K562 (cell line): ENCODE measurements at regions not wholly inside any gene's neighbourhood (a gene's known extent, or its start where the extent isn't known, plus 50 kb on each side); places are given as distances from the start of the nearest gene placed in this dataset.

ENCODE experiments used
- ATAC-seq: fragments of 200-7000 bp; cut with Tn5 transposase; 3 replicates; pipeline ENCODE4 v1.9.1; 2020; ENCODE audit warnings: moderate library complexity
- BruUV-seq: library from RNA; stranded (reverse); fragments of 400-500 nt; replicated peaks from 2 replicates; lab custom pipeline; 2021; lab: Mats Ljungman, UMichigan
- CTCF ChIA-PET: fragments of 300-600 bp; formaldehyde crosslinking; extraction: SDS; loops from one replicate; lab custom pipeline; 2021; ENCODE audit warnings: low intra/inter-chr PET ratio; lab: Yijun Ruan, JAX
- POLR2A ChIA-PET: fragments of 300-600, 350-650 bp; sonication (Branson Sonifier 250); formaldehyde crosslinking; extraction: SDS; loops from one replicate; lab custom pipeline; 2021; ENCODE audit warnings: antibody characterized with exemption, inconsistent platforms; lab: Yijun Ruan, JAX
- DNase-seq, 4 experiments: peaks; one replicate each; pipeline versions ENCODE4 v3.0.0 to v3.0.0-alpha.2; 2011 to 2018; ENCODE audit warnings: low spot score in 3 of 4, mixed read lengths in 3 of 4; ENCODE audit errors: extremely low read depth in 1 of 4
- FAIRE-seq: peaks from 2 replicates; lab custom pipeline; 2011; peaks lifted over from hg19 to GRCh38; lab: Jason Lieb, UNC
- H2AFZ ChIP-seq: 2 replicates; pipeline ENCODE4 v1.6.0; 2011; ENCODE audit warnings: low read depth, low read length, control low read depth, inconsistent platforms
- H3K27ac ChIP-seq: fragments of 200-600 bp; 3 replicates; pipeline ENCODE4 v1.8.0; 2011; ENCODE audit warnings: low read depth, mild to moderate bottlenecking, control low read depth, inconsistent platforms, low read length, moderate library complexity, mixed read lengths; ENCODE audit errors: extremely low read depth
- H3K27me3 ChIP-seq, 2 experiments: fragments of 300-600 bp in 1 of 2; 2 replicates in 1 of 2; 3 replicates in 1 of 2; pipeline versions ENCODE4 v1.6.0 to v1.8.0; 2011; ENCODE audit warnings: inconsistent platforms in 2 of 2, low read length in 2 of 2, mild to moderate bottlenecking in 1 of 2, mixed read lengths in 1 of 2, moderate library complexity in 1 of 2; ENCODE audit not compliant: control insufficient read depth in 2 of 2, insufficient read depth in 2 of 2
- H3K36me3 ChIP-seq: fragments of 300-600 bp; 3 replicates; pipeline ENCODE4 v1.8.0; 2011; ENCODE audit warnings: mild to moderate bottlenecking, low read length, inconsistent platforms; ENCODE audit not compliant: control insufficient read depth, insufficient read depth
- H3K4me1 ChIP-seq, 2 experiments: fragments of 200-600 bp in 1 of 2; replicated peaks in 1 of 2; 2 replicates in 1 of 2; 3 replicates in 1 of 2; pipeline versions ENCODE4 v1.5.1 to v1.8.0; 2011; ENCODE audit warnings: inconsistent platforms in 2 of 2, low read length in 2 of 2, mild to moderate bottlenecking in 1 of 2, mixed read lengths in 1 of 2, moderate library complexity in 1 of 2; ENCODE audit not compliant: control insufficient read depth in 2 of 2, insufficient read depth in 2 of 2
- H3K4me2 ChIP-seq: 2 replicates; pipeline ENCODE4 v1.6.1; 2011; ENCODE audit warnings: low read length, control low read depth, inconsistent platforms, mixed read lengths; ENCODE audit not compliant: insufficient read depth
- H3K4me3 ChIP-seq: fragments of 200-600 bp; sonication (generic), shearing (Covaris generic); 2 replicates; pipeline ENCODE4 v1.5.1; 2016; ENCODE audit warnings: control low read depth, inconsistent platforms
- H3K79me2 ChIP-seq: fragments of 200-600 bp; 3 replicates; pipeline ENCODE4 v1.8.0; 2011; ENCODE audit warnings: low read length, inconsistent platforms; ENCODE audit not compliant: control insufficient read depth, insufficient read depth
- H3K9ac ChIP-seq, 2 experiments: 2 replicates each; pipeline versions ENCODE4 v1.6.0 to v1.6.1; 2011; ENCODE audit warnings: low read depth in 2 of 2, low read length in 2 of 2, control low read depth in 1 of 2, inconsistent platforms in 1 of 2, mild to moderate bottlenecking in 1 of 2, mixed read lengths in 1 of 2; ENCODE audit not compliant: insufficient read depth in 1 of 2
- H3K9me1 ChIP-seq: one replicate; pipeline ENCODE4 v1.6.0; 2011; ENCODE audit warnings: inconsistent platforms, mild to moderate bottlenecking, low read length, moderate library complexity; ENCODE audit not compliant: control insufficient read depth, insufficient read depth
- H3K9me3 ChIP-seq: replicated peaks from 2 replicates; pipeline ENCODE4 v1.5.1; 2011; ENCODE audit warnings: low read depth, low read length, inconsistent platforms; ENCODE audit not compliant: control insufficient read depth, insufficient read depth
- H4K20me1 ChIP-seq: replicated peaks from 2 replicates; pipeline ENCODE4 v1.6.1; 2011; ENCODE audit warnings: low read length, inconsistent platforms, mixed read lengths; ENCODE audit not compliant: control insufficient read depth, insufficient read depth
- ATF4 ChIP-seq: fragments of 450-650 bp; formaldehyde crosslinking; IDR thresholded peaks from 2 replicates; pipeline ENCODE4 v1.4.0; 2022; ENCODE audit warnings: mild to moderate bottlenecking, moderate library complexity
- COPS2 ChIP-seq: fragments of 450-650 bp; conservative IDR thresholded peaks from 2 replicates; pipeline ENCODE4 v1.6.1; 2016; ENCODE audit warnings: mild to moderate bottlenecking, moderate library complexity
- FOXM1 ChIP-seq, 2 experiments: fragments of 450-650 bp in 1 of 2; sonication (generic) in 1 of 2; formaldehyde crosslinking in 1 of 2; IDR thresholded peaks; 2 replicates each; pipeline versions ENCODE4 v1.6.1 to v1.9.0; 2017 to 2022; ENCODE audit warnings: low read depth in 2 of 2, mild to moderate bottlenecking in 2 of 2, missing genetic modification reagents in 1 of 2, moderate library complexity in 1 of 2
- POLR3G ChIP-seq: IDR thresholded peaks from 2 replicates; pipeline ENCODE4 v1.6.1; 2011; ENCODE audit not compliant: insufficient read length, insufficient replicate concordance; ENCODE audit errors: extremely low read depth
- RBM39 ChIP-seq: fragments of 200-400 bp; formaldehyde crosslinking; optimal IDR thresholded peaks from 2 replicates; pipeline ENCODE3; 2018; ENCODE audit warnings: low read depth, low read length
- RFX7 ChIP-seq: fragments of 250-450 bp; sonication (Bioruptor Pico); IDR thresholded peaks from 2 replicates; pipeline ENCODE4 v1.5.1; 2021; ENCODE audit warnings: mild to moderate bottlenecking
- SFPQ ChIP-seq: fragments of 200-400 bp; formaldehyde crosslinking; IDR thresholded peaks from 2 replicates; pipeline ENCODE4 v1.6.1; 2017; ENCODE audit warnings: mild to moderate bottlenecking, low read depth, low read length, moderate library complexity
- SMAD4 ChIP-seq: fragments of 250-450 bp; sonication (Bioruptor Pico); conservative IDR thresholded peaks from 2 replicates; pipeline ENCODE4 v1.8.0; 2021; ENCODE audit warnings: inconsistent platforms, mild to moderate bottlenecking, moderate library complexity
- SMC3 ChIP-seq: conservative IDR thresholded peaks from 2 replicates; pipeline ENCODE4 v1.6.1; 2011; ENCODE audit warnings: low read depth, low read length, improper control_type of control experiment; ENCODE audit not compliant: insufficient read depth
- WGBS: fragments of 100-300 bp; shearing (Covaris generic); methylation state at CpG from one replicate; pipeline ENCODE4 v1.1.6; 2016; ENCODE audit warnings: low coverage, mixed read lengths; ENCODE audit not compliant: insufficient coverage; ENCODE audit errors: missing lambda C conversion rate; 5-methylcytosine and 5-hydroxymethylcytosine counted together
- in situ Hi-C: fragments of 300-500 bp; cut with MboI; formaldehyde crosslinking; loops from 4 replicates; pipeline ENCODE4 v1.15.0; 2018; ENCODE audit warnings: inconsistent platforms, mixed read lengths
- intact Hi-C: fragments of 100-400 bp; cut with micrococcal nuclease; formaldehyde crosslinking; loops from 2 replicates; pipeline ENCODE4 v1.14.2; 2022

DNA sequence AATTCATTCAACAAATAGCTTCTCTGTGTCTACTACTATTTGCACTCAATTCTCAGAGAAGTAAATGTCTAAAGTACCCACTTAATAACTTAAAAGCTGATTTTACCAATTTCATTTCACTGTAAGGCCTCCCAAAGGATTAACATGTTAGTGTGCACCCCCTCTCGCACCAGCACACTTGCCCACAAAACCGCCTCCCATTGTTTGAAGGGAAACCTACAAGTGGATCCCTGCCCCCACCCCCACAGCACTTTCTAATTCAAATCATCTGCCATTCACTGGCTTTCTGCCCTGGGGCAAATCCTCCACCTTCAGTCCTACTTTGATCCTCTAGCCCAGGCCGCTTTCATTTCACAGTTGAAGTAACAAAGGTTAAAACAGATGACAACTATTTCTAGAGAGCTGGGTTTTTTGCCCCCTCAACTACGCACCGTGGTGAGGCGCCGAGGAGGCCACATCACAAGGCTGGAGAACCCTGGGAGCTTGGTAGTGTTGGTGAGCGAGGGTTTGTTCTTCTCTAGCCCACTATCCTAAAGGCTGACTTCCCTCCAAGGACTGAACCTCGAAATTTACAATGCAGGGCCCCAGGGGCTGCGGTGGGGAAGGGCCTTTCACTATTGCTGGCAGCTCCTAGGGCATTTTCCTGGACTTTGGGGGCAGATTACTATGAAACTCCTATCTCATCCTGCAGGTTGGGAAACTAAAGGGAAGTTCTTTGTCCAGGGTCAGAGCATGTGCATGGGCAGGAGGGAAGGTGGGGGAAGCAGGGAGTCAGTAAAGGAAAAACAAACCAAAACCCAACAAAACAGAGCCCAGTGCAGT lies 517.4 kb upstream of the ZMIZ1 start (continued):
- no peak for TF ChIP-seq SMC3
- TF ChIP-seq RFX7 (CRISPR knock-in tag), result no peak

- POLR2A ChIA-PET, result interaction anchor here (0.5 to 1.2 kb wide), 2 partner anchors 643 to 945 kb away, joined by 3 read pairs; no protein-coding TSS in a partner anchor
- FAIRE-seq, result no peak
- H3K79me2 ChIP-seq, result no peaks in the 10 kb centered on the region
- no peak for DNase-seq
- H3K9ac ChIP-seq, result no peak overlapping the region
- no peaks in the 10 kb centered on the region for H3K36me3 ChIP-seq
- 0% methylated on average over 7 of the region's 7 CpGs for WGBS
- no peak for ATAC-seq
- intact Hi-C loops (no loop called here), in situ Hi-C loops (no loop called here)
- H3K9me1 ChIP-seq, result no peaks in the 10 kb centered on the region
- no peak overlapping the region for H3K4me2 ChIP-seq
- BruUV-seq, result no TSS peak
- TF ChIP-seq POLR3G, result no peak
- TF ChIP-seq RBM39, result no peak
- TF ChIP-seq FOXM1 (IDR thresholded peaks at IDR 0.05; ENCODE audit: low read depth), result no peak
- no peak for TF ChIP-seq FOXM1 (CRISPR knock-in tag; IDR thresholded peaks at IDR 0.05; ENCODE audit: low read depth)
- no peak for TF ChIP-seq ATF4
- TF ChIP-seq SFPQ, result no peak
- TF ChIP-seq COPS2, result no peak
- no peak for TF ChIP-seq SMAD4 (CRISPR knock-in tag)
- peaks cover 2 to 17% of the 10 kb centered on the region in 2 experiments; a peak in 2 of 5 replicates for H3K27me3 ChIP-seq
- no peak overlapping the region for H2AFZ ChIP-seq
- peaks cover 4% of the 10 kb centered on the region; the same call in 1 of the 2 replicates for H4K20me1 ChIP-seq
- CTCF ChIA-PET, result no interaction called here
- no peaks in the 10 kb centered on the region for H3K9me3 ChIP-seq
- H3K4me1 ChIP-seq, result no peaks in the 10 kb centered on the region
- H3K27ac ChIP-seq, result no peak overlapping the region
- H3K4me3 ChIP-seq, result no peak overlapping the region
These were observed 516.4 kb upstream of the ZMIZ1 start for GRCh38 chr10:78552261-78552811.
